ENCODE measurements at regions not wholly inside any gene's neighbourhood (a gene's known extent, or its start where the extent isn't known, plus 50 kb on each side); places are given as distances from the start of the nearest gene placed in this dataset.

GRCh38 chr5:2651116-2651515 is 100.4 kb downstream of the IRX2 start:
- Mint-ChIP-seq H3K27me3 (ENCODE audit: insufficient read depth, low read depth, poor library complexity) (peaks cover 2% of the 10 kb centered on the region), H3K4me1 (no peaks in the 10 kb centered on the region), H3K4me3 (no peak overlapping the region), H3K9me3 (no peaks in the 10 kb centered on the region), H3K27ac (no peak overlapping the region), H3K36me3 (ENCODE audit: low read depth) (no peaks in the 10 kb centered on the region)
- TF ChIP-seq EZH2 (IDR thresholded peaks at IDR 0.05; ENCODE audit: low read depth, unreplicated experiment): no peak
- TF ChIP-seq ZNF462 (CRISPR knock-in tag; IDR thresholded peaks at IDR 0.05): no peak
- TF ChIP-seq JUNB (IDR thresholded peaks at IDR 0.05; ENCODE audit: unreplicated experiment): no peak
- no peak for TF ChIP-seq POLR2AphosphoS5 (IDR thresholded peaks at IDR 0.05; ENCODE audit: low read depth)
- TF ChIP-seq ZNF331 (CRISPR knock-in tag; IDR thresholded peaks at IDR 0.05; ENCODE audit: low read depth): no peak
- Histone ChIP-seq H4K20me1 (replicated peaks; ENCODE audit: insufficient read depth) (no peaks in the 10 kb centered on the region), H2AFZ (no peak overlapping the region), H3K27ac (ENCODE audit: low read depth) (no peak overlapping the region), H3K4me2 (no peak overlapping the region), H3F3A (replicated peaks; ENCODE audit: low read depth) (no peaks in the 10 kb centered on the region), H3K4me3 (no peak overlapping the region), H3K79me2 (replicated peaks; ENCODE audit: insufficient read depth) (no peaks in the 10 kb centered on the region), H3K9me2 (ENCODE audit: insufficient read depth) (no peaks in the 10 kb centered on the region), H3K27me3 (ENCODE audit: insufficient read depth) (no peaks in the 10 kb centered on the region), H3K4me1 (ENCODE audit: insufficient read depth) (no peaks in the 10 kb centered on the region), H3K36me3 (ENCODE audit: insufficient read depth) (no peaks in the 10 kb centered on the region; the same call in 1 of the 2 replicates)
- no peak for ATAC-seq
- DNase-seq (ENCODE audit: low spot score): no peak

- Mint-ChIP-seq H3K4me3 (no peak overlapping the region), H3K27me3 (ENCODE audit: insufficient read depth, low read depth, poor library complexity) (no peaks in the 10 kb centered on the region), H3K36me3 (ENCODE audit: low read depth) (no peaks in the 10 kb centered on the region), H3K27ac (no peak overlapping the region), H3K4me1 (peaks cover 12% of the 10 kb centered on the region), H3K9me3 (no peaks in the 10 kb centered on the region)
- no peak for ATAC-seq
- Histone ChIP-seq H3K9me2 (ENCODE audit: insufficient read depth) (no peaks in the 10 kb centered on the region), H2AFZ (no peak overlapping the region), H3K4me1 (ENCODE audit: insufficient read depth) (no peaks in the 10 kb centered on the region; the same call in 1 of the 2 replicates), H3K27ac (ENCODE audit: low read depth) (no peak overlapping the region), H3K27me3 (ENCODE audit: insufficient read depth) (no peaks in the 10 kb centered on the region), H3K4me2 (no peak overlapping the region), H3K4me3 (no peak overlapping the region), H3K36me3 (ENCODE audit: insufficient read depth) (no peaks in the 10 kb centered on the region; the same call in 1 of the 2 replicates), H4K20me1 (replicated peaks; ENCODE audit: insufficient read depth) (no peaks in the 10 kb centered on the region), H3F3A (replicated peaks; ENCODE audit: low read depth) (no peaks in the 10 kb centered on the region), H3K79me2 (replicated peaks; ENCODE audit: insufficient read depth) (no peaks in the 10 kb centered on the region)
- no peak for DNase-seq (ENCODE audit: low spot score)
- TF ChIP-seq ETS1 (IDR thresholded peaks at IDR 0.05) (no peak), CREB1 (CRISPR knock-in tag; IDR thresholded peaks at IDR 0.05; ENCODE audit: low read depth) (no peak)
These were observed 108.7 kb downstream of the IRX2 start for GRCh38 chr5:2642684-2643345.

Data from GM23338 (cell line).